CD4-positive, alpha-beta T cell treated with Interferon alpha-2 for 1 hour (primary cell): ENCODE measurements at regions not wholly inside any gene's neighbourhood (a gene's known extent, or its start where the extent isn't known, plus 50 kb on each side); places are given as distances from the start of the nearest gene placed in this dataset.

Source experiments
- DNase-seq, 2 donors: peaks; one replicate each; pipeline ENCODE4 v3.0.0-alpha.2; 2020 to 2022

- DNase-seq, result no peak
Measured at GRCh38 chr2:83081826-83082690, 1377.0 kb downstream of the SUCLG1 start.

GRCh38 chr2:83079007-83079406, 1380.1 kb downstream of the SUCLG1 start:
- no peak for DNase-seq

GRCh38 chr2:83072767-83073166, 1386.3 kb downstream of the SUCLG1 start:
- no peak for DNase-seq

GRCh38 chr2:83071914-83072313, 1387.2 kb downstream of the SUCLG1 start:
- DNase-seq, result no peak

GRCh38 chr2:83071352-83071751, 1387.7 kb downstream of the SUCLG1 start:
- no peak for DNase-seq

GRCh38 chr2:83069724-83070123, 1389.4 kb downstream of the SUCLG1 start:
- DNase-seq, result no peak

- no peak for DNase-seq
Measured at GRCh38 chr2:83068714-83069113, 1390.4 kb downstream of the SUCLG1 start.

GRCh38 chr2:83067947-83068346, 1391.1 kb downstream of the SUCLG1 start:
- no peak for DNase-seq

- DNase-seq, result no peak
Measured at GRCh38 chr2:83063933-83064332, 1395.1 kb downstream of the SUCLG1 start.

- DNase-seq, result no peak
Measured at GRCh38 chr2:83063511-83063910, 1395.6 kb downstream of the SUCLG1 start.

GRCh38 chr2:83058683-83059082, 1400.4 kb downstream of the SUCLG1 start:
- DNase-seq, result no peak

- no peak for DNase-seq
Measured at GRCh38 chr2:83055376-83056010, 1403.6 kb downstream of the SUCLG1 start.

GRCh38 chr2:83054751-83055150, 1404.3 kb downstream of the SUCLG1 start:
- DNase-seq, result no peak

- DNase-seq, result no peak
Measured at GRCh38 chr2:83051538-83052170, 1407.4 kb downstream of the SUCLG1 start.

- no peak for DNase-seq
Measured at GRCh38 chr2:83042053-83042452, 1417.0 kb downstream of the SUCLG1 start.

GRCh38 chr2:83022631-83023210, 1436.4 kb downstream of the SUCLG1 start:
- DNase-seq, result no peak

- DNase-seq, result no peak
Measured at GRCh38 chr2:83017366-83018090, 1441.6 kb downstream of the SUCLG1 start.

- no peak for DNase-seq
Measured at GRCh38 chr2:83016343-83017110, 1442.6 kb downstream of the SUCLG1 start.

GRCh38 chr2:83015900-83016299, 1443.2 kb downstream of the SUCLG1 start:
- no peak for DNase-seq

- DNase-seq, result no peak
Measured at GRCh38 chr2:83015035-83015715, 1443.9 kb downstream of the SUCLG1 start.

- no peak for DNase-seq
Measured at GRCh38 chr2:83014462-83014861, 1444.6 kb downstream of the SUCLG1 start.
